NCI-H226 (cell line): ENCODE measurements at regions not wholly inside any gene's neighbourhood (a gene's known extent, or its start where the extent isn't known, plus 50 kb on each side); places are given as distances from the start of the nearest gene placed in this dataset.
"Not testable (repeated sequence)": the region's sequence is repeated elsewhere in the genome, so short reads cannot be mapped to it uniquely, and the experiment has no call there.

Experiments
- DNase-seq: peaks from one replicate; pipeline ENCODE4 v3.0.0-alpha.2; 2015

GRCh38 chr18:53920312-53921075, 304.0 kb downstream of the MBD2 start:
- no peak for DNase-seq

DNA sequence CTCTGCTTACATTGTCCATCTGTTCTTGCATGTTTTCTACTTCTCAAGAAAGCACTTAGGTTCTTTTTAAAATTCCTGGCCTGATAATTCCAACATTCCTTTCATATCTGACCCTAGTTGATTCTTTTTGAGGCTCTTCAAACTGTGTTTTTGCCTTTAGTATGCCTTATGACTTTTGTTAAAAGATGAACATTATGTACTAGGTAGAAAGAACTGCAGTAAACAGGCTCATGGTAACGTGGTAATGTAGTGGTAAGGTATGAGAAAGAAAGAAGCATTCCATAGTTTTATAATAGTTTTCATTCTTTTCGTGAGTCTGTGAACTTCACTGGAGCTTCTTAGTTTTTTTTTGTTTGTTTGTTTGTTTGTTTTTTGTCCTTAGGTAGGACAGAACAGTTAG, 306.4 kb downstream of the MBD2 start:
- DNase-seq, result no peak

DNA sequence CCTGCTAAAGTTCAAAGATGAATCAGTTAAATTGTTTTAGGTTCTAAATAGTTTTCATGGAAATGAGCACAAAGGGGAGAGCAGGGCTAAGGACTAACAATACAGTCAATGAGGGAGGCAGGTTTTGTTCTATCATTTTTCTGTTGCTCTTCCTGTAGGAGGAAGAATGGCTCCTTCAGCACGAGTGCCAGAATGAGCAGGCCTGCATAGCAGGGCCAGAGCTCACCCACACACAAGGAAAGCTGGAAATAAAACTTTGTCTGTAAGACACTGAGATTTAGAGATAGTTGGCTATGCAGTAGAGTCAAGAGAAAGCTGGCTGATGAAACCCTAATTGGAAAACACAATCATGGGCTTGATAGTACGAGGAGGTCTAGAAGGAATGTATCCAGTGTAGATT, 313.3 kb downstream of the MBD2 start:
- no peak for DNase-seq

DNA sequence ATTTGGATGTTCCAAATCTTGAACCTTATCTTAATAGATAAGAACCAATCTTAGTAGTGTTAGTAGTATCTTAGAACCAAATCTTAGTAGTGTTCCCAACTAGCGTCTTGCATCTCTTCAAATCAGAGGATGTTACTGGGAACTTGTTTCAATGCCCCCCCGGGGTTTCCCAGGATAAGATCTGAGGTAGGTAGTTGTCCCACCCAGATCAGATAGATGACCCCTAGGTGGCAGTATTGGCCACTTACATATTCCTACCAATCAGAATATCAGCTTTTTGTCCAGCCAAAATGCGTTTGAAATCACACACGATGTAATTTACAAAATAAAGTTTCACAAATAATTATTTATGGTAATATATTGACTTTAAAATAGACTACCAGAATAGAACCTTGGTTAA, 314.8 kb downstream of the MBD2 start:
- no peak for DNase-seq

GRCh38 chr18:53907921-53908320, 316.5 kb downstream of the MBD2 start:
- no peak for DNase-seq

DNA sequence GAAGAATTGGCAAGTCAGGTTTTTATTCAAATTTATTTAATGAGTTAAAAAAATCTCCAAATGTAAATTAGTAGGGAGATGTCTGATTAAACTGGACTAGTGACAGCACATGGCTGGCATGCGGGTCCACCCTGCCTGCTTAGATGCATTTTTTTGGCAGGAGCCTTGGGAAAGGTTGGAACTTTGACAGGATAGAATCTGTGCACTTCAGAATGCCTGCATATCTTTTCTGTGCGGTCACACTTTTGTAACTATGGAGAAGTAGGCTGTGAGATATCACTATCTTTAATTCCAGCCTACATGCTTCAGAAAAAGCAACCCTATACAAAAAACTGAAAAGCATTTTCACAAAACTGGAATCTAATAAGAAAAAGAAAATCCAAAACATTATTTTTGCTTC, 317.8 kb downstream of the MBD2 start:
- DNase-seq, result peak; percentile 79

GRCh38 chr18:53894675-53895442, 329.6 kb downstream of the MBD2 start:
- DNase-seq, result no peak

DNA sequence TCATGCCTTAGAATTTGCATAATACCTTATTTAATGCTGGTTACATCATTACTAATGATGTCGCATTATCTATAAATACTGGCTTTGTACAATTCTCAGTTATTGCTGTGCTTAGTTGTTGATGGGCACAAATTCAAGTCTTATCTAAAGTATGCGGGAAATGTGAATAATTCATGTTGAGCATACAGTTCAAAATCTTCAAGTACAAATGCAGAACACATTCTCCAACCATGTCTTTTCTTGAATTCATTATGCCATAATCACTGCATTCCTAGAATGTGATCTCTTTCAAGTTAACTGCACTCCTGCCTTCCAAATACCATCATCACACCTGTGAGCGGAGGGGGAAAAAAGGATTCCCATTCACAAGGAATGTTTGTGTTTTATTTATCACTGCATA, 337.0 kb downstream of the MBD2 start:
- peak; percentile 80 for DNase-seq

- DNase-seq, result peak; percentile 59
Observed at GRCh38 chr18:53886058-53886457, 338.4 kb downstream of the MBD2 start.

GRCh38 chr18:53883771-53884170, 340.7 kb downstream of the MBD2 start:
- no peak for DNase-seq

- no peak for DNase-seq
Observed at GRCh38 chr18:53874103-53874502, 350.4 kb downstream of the MBD2 start.

DNA sequence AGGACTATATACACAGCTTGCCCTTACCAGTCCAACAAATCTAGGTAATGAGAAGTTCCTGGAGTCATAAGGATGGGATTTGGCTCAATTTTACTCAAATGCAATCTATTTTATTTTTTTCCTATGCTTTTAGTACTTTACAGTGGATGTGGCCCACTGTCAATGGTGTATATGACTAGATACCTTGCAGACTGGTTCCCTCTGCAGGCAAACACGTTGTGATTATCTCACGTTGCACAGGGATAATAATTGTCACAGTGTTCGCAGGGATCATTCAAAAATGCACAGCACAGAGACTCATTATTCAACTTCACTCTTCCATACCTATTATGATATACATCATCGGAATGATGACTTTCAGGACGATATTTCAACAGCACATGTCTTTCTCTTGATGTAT, 359.7 kb downstream of the MBD2 start:
- DNase-seq, result no peak

DNA sequence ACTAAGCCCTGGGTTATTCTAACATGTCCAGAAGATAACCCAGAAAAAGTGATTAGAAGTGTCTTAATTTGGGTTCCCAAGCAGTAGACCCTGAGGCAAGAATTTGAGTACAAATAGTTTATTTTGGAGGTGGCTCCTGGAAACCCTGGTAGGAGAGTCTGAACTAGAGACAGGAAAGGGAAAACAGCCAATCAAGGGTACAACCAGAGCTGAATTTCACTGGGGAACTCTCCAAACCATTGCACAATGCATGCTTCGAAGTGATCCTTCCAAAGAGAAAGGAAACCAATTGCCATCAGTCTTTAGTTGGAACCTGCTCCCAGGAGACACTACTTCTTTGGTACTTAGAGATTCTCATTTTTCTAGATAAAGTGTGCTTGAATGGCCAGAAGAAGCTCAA, 361.5 kb downstream of the MBD2 start:
- DNase-seq, result no peak

GRCh38 chr18:53861185-53861584, 363.3 kb downstream of the MBD2 start:
- no peak for DNase-seq

DNA sequence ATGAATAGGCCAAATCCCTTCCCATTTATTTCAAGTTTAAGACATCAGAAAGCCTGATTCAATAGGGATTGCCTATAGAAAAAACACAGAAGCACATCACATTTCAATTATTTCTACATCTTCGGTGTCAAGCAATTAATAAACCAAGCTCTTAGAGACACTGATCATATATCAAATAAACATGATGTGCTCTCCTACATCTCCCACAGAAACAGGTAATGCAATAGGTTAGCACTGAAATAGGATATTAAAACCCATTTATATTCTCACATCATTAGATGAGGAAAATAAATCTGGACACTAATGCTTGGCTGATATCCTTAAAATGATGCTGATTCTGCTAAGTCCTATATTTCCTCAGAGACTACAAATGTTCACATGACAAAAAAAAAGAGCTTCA, 364.7 kb downstream of the MBD2 start:
- no peak for DNase-seq

GRCh38 chr18:53850902-53851301, 373.6 kb downstream of the MBD2 start:
- no peak for DNase-seq

DNA sequence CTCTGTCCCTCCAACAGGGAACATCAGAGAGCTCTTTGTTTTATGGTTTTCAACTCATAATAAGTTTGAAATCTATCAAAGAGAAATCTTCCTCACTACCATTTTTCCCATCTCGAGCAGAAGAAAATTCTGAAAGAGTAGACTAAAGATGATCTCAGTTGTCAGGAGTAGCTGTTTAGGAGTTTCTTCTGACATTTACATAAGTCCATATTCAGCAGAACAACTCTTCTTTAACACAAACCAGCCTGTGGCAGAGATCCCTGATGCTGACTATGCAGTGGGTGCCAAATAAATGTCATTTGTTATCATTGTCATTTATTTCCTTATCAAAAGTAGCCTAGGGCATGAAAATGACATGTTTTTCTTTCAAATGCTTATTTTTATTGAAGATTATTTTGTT, 380.7 kb downstream of the MBD2 start:
- no peak for DNase-seq

GRCh38 chr18:53843113-53843760, 381.2 kb downstream of the MBD2 start:
- no peak for DNase-seq

DNA sequence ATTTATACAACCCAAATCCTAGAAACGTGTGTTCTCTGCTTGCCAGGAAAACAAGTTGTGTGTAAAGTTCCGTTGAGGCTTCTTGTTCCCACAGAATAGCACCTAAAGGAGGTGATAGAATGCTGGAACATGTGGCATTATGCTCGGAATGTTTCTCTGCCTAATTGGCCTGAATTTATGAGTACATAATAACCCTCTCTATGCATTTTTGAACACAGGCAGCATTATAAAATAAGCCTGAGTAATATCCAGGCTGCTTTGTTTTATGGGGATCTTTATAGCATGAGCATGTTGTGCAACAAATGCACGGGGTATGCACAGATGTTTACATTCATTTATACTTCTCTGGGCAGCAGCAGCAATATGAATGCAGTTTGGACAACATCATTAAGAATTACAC, 385.7 kb downstream of the MBD2 start:
- DNase-seq, result no peak

DNA sequence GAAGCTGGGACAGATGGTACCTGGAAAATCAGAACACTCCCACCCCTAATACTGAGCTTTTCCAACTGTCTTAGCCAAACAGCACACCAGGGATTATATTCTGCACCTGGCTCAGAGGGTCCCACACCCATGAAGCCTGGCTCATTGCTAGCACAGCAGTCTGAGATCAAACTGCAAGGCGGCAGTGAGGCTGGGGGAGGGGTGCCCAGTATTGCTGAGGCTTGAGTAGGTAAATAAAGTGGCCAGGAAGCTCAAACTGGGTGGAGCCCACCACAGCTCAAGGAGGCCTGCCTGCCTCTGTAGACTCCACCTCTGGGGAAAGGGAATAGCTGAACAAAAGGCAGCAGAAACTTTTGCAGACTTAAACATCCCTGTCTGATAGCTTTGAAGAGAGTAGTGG, 403.3 kb downstream of the MBD2 start:
- not testable (repeated sequence) for DNase-seq

DNA sequence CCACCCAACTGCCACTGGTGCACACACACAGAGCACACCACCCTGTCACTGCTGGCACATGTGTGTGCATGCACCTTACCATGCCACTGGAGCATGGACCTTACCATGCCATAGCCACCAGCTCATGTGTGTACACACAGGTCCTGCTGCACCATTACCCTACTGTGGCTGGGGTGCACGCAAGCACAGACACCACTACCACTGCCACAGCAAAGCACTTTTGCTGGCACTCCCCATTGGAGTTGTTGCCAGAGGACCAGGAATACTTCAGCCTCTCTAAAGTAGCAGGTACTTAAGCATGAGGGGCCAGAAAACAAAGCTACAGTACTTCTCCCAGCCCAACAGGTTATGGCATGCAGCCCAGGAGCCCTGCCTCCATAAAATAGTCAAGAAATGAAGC, 404.8 kb downstream of the MBD2 start:
- no peak for DNase-seq

GRCh38 chr18:53819174-53819573, 405.3 kb downstream of the MBD2 start:
- DNase-seq, result no peak

GRCh38 chr18:53817976-53818950, 406.2 kb downstream of the MBD2 start:
- DNase-seq, result no peak
